ENCODE measurements at regions not wholly inside any gene's neighbourhood (a gene's known extent, or its start where the extent isn't known, plus 50 kb on each side); places are given as distances from the start of the nearest gene placed in this dataset.

DNA sequence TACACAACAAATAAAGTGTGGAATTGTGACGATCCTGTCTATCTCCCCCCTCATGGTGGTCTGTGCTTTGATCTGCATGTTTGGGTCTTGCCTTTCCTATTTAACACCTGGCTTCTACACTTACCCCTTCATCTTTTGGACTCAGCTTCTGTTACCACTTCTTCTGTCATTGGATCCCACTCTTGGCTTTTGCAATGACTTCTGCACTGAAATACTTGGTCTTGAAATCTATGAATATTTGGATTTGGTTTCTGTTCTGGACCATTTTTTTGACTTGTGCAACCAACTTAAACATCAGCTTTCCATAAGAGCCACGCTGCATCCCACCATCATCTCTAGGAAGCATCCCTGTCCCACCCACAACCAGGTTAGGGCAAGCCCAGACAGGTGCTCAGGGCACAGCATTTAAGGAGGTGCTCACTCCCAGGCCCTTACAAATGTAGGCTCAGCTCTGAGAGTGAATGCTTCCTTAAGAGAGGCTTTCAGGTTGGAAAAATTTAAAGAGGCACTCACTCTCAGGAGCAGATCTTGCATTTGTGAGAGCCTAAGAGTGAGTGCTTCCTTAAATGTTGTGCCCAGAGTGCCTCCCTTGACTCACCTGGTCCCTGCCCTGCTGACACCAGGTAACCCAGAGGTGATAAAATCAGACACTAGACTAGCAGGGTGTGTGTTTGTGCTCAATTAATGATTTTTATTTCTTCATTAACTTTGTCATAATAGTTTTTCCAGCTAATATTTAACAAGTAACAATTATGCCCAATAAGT is 124.5 kb upstream of the SH3BP4 start:
- TF ChIP-seq ZNF274 (IDR thresholded peaks at IDR 0.05; ENCODE audit: low read depth, low read length) (no peak), YY1 (IDR thresholded peaks at IDR 0.05; ENCODE audit: insufficient read depth, insufficient read length) (no peak), SUZ12 (IDR thresholded peaks at IDR 0.05; ENCODE audit: extremely low read depth, insufficient read depth, insufficient read length) (no peak)

Measured in NT2/D1 (cell line).